ENCODE measurements at regions not wholly inside any gene's neighbourhood (a gene's known extent, or its start where the extent isn't known, plus 50 kb on each side); places are given as distances from the start of the nearest gene placed in this dataset.

GRCh38 chr7:85750454-85750949 lies 563.6 kb upstream of the SEMA3D start:
- TF ChIP-seq POLR2AphosphoS5 (IDR thresholded peaks at IDR 0.05) (no peak), CTCF (IDR thresholded peaks at IDR 0.05) (peak; percentile 16 to 51 (median 33))
